Activated CD8-positive, alpha-beta T cell treated with anti-CD3 and anti-CD28 coated beads for 36 hours (primary cell): ENCODE measurements at regions not wholly inside any gene's neighbourhood (a gene's known extent, or its start where the extent isn't known, plus 50 kb on each side); places are given as distances from the start of the nearest gene placed in this dataset.
A peak's percentile ranks its signal among the peaks of the same experiment; 100 is the strongest.

Experiments used
- ATAC-seq: fragments of 200-7000 bp; cut with Tn5 transposase; one replicate; pipeline ENCODE4 v1.10.0; 2021; ENCODE audit warnings: mild to moderate bottlenecking, moderate library complexity
- CTCF ChIA-PET: fragments of 350-600 bp; sonication (Branson Sonifier 250); formaldehyde crosslinking; loops from one replicate; lab custom pipeline; 2021; ENCODE audit warnings: antibody characterized with exemption; lab: Charles Lee
- POLR2A ChIA-PET: fragments of 350-600 bp; sonication (Branson Sonifier 250); formaldehyde crosslinking; loops from one replicate; lab custom pipeline; 2021; ENCODE audit warnings: antibody characterized with exemption; lab: Charles Lee
- DNase-seq: peaks from one replicate; pipeline ENCODE4 v3.0.0-alpha.2; 2020
- H3K27ac Mint-ChIP-seq: one replicate; pipeline ENCODE4 v1.8.0; 2021; ENCODE audit warnings: mild to moderate bottlenecking, mixed read lengths
- H3K27me3 Mint-ChIP-seq: one replicate; pipeline ENCODE4 v1.8.0; 2021; ENCODE audit warnings: mixed read lengths
- H3K36me3 Mint-ChIP-seq: one replicate; pipeline ENCODE4 v1.8.0; 2021; ENCODE audit warnings: low read depth, mixed read lengths
- H3K4me1 Mint-ChIP-seq: one replicate; pipeline ENCODE4 v1.8.0; 2021; ENCODE audit warnings: low read depth, mixed read lengths
- H3K4me3 Mint-ChIP-seq: one replicate; pipeline ENCODE4 v1.8.0; 2021; ENCODE audit warnings: mild to moderate bottlenecking, moderate library complexity, mixed read lengths
- H3K9me3 Mint-ChIP-seq: one replicate; pipeline ENCODE4 v1.8.0; 2021; ENCODE audit warnings: mixed read lengths
- intact Hi-C: fragments of 100-400 bp; cut with micrococcal nuclease; formaldehyde crosslinking; loops from one replicate; pipeline ENCODE4 v1.10.0; 2022
- TF ChIP-seq, protein P1 (sequence below): fragments of 200-600 bp; IDR thresholded peaks from one replicate; pipeline ENCODE4 v1.8.0; 2022; ENCODE audit warnings: antibody characterized with exemption, mild to moderate bottlenecking

- ATAC-seq: peak; percentile 75
- H3K27me3 Mint-ChIP-seq: no peaks in the 10 kb centered on the region
- H3K4me1 Mint-ChIP-seq: peaks cover 9% of the 10 kb centered on the region
- peak; percentile 6 for DNase-seq
- ChIA-PET POLR2A (no interaction called here), CTCF (no interaction called here)
- H3K36me3 Mint-ChIP-seq: no peaks in the 10 kb centered on the region
- H3K9me3 Mint-ChIP-seq: peaks cover 19% of the 10 kb centered on the region
- TF ChIP-seq, protein P1, sequence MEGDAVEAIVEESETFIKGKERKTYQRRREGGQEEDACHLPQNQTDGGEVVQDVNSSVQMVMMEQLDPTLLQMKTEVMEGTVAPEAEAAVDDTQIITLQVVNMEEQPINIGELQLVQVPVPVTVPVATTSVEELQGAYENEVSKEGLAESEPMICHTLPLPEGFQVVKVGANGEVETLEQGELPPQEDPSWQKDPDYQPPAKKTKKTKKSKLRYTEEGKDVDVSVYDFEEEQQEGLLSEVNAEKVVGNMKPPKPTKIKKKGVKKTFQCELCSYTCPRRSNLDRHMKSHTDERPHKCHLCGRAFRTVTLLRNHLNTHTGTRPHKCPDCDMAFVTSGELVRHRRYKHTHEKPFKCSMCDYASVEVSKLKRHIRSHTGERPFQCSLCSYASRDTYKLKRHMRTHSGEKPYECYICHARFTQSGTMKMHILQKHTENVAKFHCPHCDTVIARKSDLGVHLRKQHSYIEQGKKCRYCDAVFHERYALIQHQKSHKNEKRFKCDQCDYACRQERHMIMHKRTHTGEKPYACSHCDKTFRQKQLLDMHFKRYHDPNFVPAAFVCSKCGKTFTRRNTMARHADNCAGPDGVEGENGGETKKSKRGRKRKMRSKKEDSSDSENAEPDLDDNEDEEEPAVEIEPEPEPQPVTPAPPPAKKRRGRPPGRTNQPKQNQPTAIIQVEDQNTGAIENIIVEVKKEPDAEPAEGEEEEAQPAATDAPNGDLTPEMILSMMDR: no peak
- H3K4me3 Mint-ChIP-seq: peak overlapping the region; percentile 32
- H3K27ac Mint-ChIP-seq: peak overlapping the region; percentile 66
- intact Hi-C loops: no loop called here
These were observed 286.7 kb downstream of the TLE4 start for GRCh38 chr9:79858508-79858907.

DNA sequence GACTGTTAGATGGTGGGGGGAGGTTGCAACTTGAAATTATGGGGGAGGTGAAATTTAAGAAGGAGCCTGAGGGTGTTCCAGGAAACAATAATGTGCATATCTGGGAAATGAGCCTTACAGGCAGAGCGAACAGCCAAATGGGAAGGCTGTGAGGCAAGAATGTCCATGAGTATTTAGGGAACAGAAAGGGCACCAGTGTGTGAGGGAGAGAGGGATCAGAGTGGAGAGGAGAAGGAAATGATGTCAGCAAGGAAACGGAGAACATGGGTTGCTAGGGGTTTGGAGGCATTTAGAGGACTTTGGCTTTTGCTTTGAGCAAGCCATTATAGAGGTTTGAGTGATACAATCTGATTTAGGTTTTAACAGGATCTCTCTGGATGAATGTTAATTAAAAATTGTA, 285.4 kb downstream of the TLE4 start:
- Mint-ChIP-seq H3K9me3 (peaks cover 14% of the 10 kb centered on the region), H3K4me3 (no peak overlapping the region), H3K36me3 (no peaks in the 10 kb centered on the region), H3K27me3 (no peaks in the 10 kb centered on the region), H3K4me1 (peaks cover 9% of the 10 kb centered on the region), H3K27ac (no peak overlapping the region)
- no peak for DNase-seq
- TF ChIP-seq, protein P1: no peak
- POLR2A ChIA-PET: no interaction called here
- ATAC-seq: no peak
- CTCF ChIA-PET: no interaction called here
- intact Hi-C loops: no loop called here

GRCh38 chr9:79847074-79847473, 275.3 kb downstream of the TLE4 start:
- TF ChIP-seq, protein P1: no peak
- H3K27ac Mint-ChIP-seq: no peak overlapping the region
- no peaks in the 10 kb centered on the region for H3K4me1 Mint-ChIP-seq
- intact Hi-C loops: no loop called here
- no peak for DNase-seq
- ChIA-PET POLR2A (no interaction called here), CTCF (no interaction called here)
- no peaks in the 10 kb centered on the region for H3K27me3 Mint-ChIP-seq
- H3K36me3 Mint-ChIP-seq: peaks cover 9% of the 10 kb centered on the region
- no peak for ATAC-seq
- peaks cover 19% of the 10 kb centered on the region for H3K9me3 Mint-ChIP-seq
- no peak overlapping the region for H3K4me3 Mint-ChIP-seq

DNA sequence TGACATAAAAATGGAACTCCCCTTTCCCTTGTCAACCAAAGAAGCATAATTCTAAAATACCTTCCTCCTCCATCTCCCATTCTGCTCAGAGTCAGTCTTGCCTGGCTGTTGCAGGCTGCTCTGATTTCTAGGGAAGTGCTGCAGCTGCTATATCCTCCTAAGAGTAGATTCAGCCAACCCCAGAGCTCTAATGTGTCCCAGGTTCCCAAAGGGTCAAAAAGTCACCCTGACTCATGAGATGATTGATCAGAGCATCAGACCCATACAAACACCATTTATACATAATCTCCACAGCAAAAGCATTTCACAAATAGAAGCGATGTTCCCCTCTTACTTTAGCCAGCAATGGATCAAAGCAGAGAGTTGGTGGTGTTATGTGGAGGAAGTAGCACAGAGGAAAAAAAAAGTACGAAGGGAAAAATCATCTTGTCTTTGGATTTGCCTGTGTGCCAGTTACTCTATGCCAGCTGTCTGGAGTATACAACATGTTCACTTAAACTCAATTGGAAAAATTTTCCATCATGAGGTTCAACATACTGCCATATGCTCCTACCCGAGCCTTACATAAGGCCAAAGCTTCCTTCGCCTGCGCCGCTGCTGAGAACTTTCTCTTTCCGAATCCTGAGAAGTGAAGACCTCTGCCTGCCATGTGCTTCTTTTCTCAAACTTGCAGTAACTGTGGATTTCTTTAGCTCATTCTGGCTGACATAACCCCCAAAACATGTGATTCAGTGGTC, 258.0 kb downstream of the TLE4 start:
- H3K36me3 Mint-ChIP-seq: no peaks in the 10 kb centered on the region
- no peak for ATAC-seq
- intact Hi-C loops: no loop called here
- H3K4me3 Mint-ChIP-seq: no peak overlapping the region
- POLR2A ChIA-PET: interaction anchor here (0.6 kb wide), 1 partner anchor 324 kb away, joined by 3 read pairs; no protein-coding TSS in a partner anchor
- CTCF ChIA-PET: interaction anchor here (0.6 kb wide), 1 partner anchor 72 kb away, joined by 3 read pairs; no protein-coding TSS in a partner anchor
- DNase-seq: no peak
- no peaks in the 10 kb centered on the region for H3K9me3 Mint-ChIP-seq
- H3K4me1 Mint-ChIP-seq: peaks cover 2% of the 10 kb centered on the region
- no peak overlapping the region for H3K27ac Mint-ChIP-seq
- no peaks in the 10 kb centered on the region for H3K27me3 Mint-ChIP-seq
- TF ChIP-seq, protein P1: no peak

DNA sequence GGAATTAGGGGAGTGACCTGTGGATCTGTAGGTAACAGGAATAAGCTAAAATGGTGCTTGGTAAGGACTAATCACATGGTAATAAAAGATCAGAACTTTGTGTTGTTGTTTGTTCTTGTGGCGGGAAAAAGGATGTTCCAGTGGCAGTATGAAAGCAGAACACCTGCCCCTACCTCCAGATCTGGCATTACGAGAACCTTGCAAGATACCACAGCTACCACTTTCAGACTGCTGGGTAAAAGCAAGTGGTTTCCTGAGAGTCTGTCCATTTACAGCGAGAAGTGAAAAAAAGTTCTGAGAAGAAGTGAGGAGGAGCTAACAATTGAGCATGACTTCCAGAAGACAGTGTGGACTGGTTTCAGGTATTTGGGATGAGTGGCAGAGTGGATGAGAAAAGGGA, 252.5 kb downstream of the TLE4 start:
- intact Hi-C loops: no loop called here
- no peaks in the 10 kb centered on the region for H3K36me3 Mint-ChIP-seq
- H3K9me3 Mint-ChIP-seq: no peaks in the 10 kb centered on the region
- H3K27me3 Mint-ChIP-seq: no peaks in the 10 kb centered on the region
- H3K4me3 Mint-ChIP-seq: no peak overlapping the region
- POLR2A ChIA-PET: interaction anchor here (0.7 kb wide), 1 partner anchor 253 kb away, joined by 3 read pairs; no protein-coding TSS in a partner anchor
- CTCF ChIA-PET: interaction anchor here (0.6 to 1.4 kb wide), 2 partner anchors 11 to 61 kb away, joined by 3 read pairs; no protein-coding TSS in a partner anchor
- TF ChIP-seq, protein P1: no peak
- no peak for ATAC-seq
- no peak for DNase-seq
- no peak overlapping the region for H3K27ac Mint-ChIP-seq
- peaks cover 13% of the 10 kb centered on the region for H3K4me1 Mint-ChIP-seq
